Stimulated activated CD8-positive, alpha-beta memory T cell treated with anti-CD3 and anti-CD28 coated beads, Interleukin-7, amount 100 ng/mL, for 4 hours (primary cell): ENCODE measurements at regions not wholly inside any gene's neighbourhood (a gene's known extent, or its start where the extent isn't known, plus 50 kb on each side); places are given as distances from the start of the nearest gene placed in this dataset.
"Not testable (repeated sequence)": the region's sequence is repeated elsewhere in the genome, so short reads cannot be mapped to it uniquely, and the experiment has no call there.

Source experiments
- DNase-seq, 2 donors: peaks; one replicate each; pipeline ENCODE4 v3.0.0-alpha.2; 2020; ENCODE audit warnings: low read depth in 2 of 2

- no peak for DNase-seq
These were observed 56.0 kb upstream of the FAM174A start for GRCh38 chr5:100479079-100479688.

DNA sequence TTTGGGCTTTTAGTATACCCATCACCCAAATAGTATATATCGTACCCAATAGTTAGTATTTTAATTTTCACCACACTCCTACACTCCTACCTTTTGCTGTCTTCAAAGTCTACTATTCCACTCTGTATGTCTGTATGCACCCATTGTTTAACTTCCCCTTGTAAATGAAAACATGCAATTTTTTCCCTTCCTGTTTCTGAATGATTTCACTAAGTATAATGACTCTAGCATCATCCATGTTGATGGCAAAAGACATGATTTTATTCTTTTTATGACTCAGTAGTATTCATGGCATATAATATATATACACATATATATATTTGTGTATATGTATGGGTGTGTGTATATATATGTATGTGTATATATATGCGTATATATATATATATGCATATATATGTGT is 63.1 kb upstream of the FAM174A start:
- DNase-seq = no peak

DNA sequence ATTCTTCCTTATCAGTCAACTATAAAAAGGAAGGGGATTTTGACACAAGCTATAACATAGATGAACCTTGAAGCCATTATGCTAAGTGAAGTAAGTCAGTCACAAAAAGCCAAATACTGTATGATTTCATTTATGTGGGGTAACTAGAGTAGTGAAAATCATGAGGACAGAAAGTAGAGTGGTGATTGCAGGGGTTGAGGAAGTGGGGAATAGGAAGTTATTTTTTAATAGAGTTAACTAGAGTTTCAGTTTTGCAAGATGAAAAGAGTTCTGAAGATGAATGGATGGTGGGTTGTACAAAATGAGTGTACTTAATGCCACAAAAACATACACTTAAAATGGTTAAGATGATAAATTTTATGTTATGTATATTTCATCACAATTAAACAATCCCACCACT is 65.4 kb upstream of the FAM174A start:
- no peak for DNase-seq

DNA sequence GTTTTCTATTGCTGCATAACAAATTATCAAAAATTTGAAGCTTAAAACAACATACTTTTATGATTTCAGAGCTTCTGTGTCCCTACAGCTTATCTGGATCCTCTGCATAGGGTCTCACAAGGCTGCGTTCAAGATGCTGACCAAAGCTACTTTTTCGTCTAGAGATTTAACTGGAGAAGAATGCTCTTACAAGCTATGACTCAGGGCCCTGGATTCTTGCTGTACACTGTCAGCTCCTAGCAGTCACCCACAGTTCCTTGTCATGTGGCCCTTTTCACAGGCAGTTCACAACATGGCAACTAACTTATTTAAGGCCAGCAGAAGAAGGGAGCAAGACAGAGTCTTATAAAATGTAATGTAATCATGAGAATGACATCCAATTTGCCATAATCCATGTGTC is 70.8 kb upstream of the FAM174A start:
- DNase-seq = no peak

DNA sequence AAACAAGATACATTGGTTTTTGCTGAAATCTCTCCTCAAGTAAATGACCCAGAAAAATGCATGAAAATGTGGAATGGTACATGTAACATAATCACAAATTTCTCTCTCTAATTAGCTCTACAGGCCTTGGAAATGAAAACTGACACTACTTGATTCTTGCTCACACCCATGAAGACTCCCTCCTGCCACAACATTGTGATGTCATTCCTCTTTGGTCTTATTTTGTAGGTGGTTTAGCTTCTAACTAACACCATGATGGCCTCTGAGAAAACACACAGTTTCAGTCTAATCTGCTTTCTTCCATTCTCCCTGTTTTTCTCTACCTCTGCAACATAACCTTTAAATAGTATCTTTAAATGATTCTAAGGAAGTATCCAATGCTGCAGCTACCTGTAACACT is 78.6 kb upstream of the FAM174A start:
- DNase-seq = no peak

GRCh38 chr5:100452126-100452525 is 83.0 kb upstream of the FAM174A start:
- DNase-seq = no peak

DNA sequence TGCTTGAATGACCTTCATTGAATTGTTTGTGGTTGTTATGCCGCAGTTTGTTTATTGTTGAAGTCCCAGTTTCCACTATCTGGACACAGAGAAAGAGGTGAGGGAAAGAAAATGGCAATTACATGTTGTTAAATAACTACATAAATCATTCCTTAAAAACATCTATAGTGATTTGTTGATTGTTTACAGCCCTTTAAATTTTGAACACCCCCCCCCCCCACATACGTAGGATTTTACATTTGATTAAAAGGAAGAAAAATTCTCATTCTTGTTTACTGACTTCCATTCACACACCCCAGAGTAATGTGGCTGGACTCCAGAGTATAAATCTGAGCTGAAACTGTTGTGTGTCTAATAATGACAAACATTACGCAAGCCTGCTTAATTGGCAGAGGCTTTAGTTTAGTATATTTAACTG is 87.1 kb upstream of the FAM174A start:
- no peak for DNase-seq

- no peak for DNase-seq
These were observed 88.2 kb upstream of the FAM174A start for GRCh38 chr5:100446879-100447430.

- DNase-seq = no peak
These were observed 90.2 kb upstream of the FAM174A start for GRCh38 chr5:100444961-100445360.

DNA sequence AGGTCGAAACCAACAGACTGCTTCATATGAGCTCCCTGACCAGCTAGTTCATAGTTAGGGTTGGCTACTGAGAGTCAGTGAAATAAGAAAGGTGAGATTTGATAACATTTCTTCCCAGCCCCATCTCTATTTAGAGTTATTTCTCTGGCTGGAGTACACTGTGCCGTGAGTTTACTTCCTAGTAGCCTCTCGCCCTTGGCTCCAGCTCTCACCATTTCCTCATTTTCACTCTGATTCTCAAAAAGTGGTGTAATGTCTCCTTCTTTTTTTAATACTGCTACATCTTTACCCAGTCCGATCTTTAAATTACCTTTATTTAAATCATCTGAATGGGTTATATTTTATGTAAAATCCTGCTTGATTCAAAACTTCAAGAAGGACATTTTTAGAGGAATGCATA is 100.4 kb upstream of the FAM174A start:
- DNase-seq = no peak

DNA sequence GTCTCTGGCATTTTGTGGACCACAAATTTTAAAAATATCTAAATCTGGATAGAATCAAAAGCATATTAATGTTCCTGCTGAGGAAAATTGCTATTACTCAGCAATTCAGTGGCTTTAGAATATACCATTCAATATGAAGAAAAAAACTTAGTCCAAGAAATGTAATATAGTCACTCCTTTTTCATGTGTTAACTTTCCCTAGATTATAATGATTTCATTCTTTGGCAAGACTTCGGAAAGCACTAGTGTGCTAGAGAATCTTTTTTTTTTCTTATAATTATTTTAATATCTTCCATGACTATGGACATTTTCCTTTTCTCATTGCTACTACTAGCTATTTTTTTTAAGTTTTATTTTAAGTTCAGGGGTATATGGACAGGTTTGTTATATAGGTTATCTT is 102.4 kb upstream of the FAM174A start:
- DNase-seq = no peak

DNA sequence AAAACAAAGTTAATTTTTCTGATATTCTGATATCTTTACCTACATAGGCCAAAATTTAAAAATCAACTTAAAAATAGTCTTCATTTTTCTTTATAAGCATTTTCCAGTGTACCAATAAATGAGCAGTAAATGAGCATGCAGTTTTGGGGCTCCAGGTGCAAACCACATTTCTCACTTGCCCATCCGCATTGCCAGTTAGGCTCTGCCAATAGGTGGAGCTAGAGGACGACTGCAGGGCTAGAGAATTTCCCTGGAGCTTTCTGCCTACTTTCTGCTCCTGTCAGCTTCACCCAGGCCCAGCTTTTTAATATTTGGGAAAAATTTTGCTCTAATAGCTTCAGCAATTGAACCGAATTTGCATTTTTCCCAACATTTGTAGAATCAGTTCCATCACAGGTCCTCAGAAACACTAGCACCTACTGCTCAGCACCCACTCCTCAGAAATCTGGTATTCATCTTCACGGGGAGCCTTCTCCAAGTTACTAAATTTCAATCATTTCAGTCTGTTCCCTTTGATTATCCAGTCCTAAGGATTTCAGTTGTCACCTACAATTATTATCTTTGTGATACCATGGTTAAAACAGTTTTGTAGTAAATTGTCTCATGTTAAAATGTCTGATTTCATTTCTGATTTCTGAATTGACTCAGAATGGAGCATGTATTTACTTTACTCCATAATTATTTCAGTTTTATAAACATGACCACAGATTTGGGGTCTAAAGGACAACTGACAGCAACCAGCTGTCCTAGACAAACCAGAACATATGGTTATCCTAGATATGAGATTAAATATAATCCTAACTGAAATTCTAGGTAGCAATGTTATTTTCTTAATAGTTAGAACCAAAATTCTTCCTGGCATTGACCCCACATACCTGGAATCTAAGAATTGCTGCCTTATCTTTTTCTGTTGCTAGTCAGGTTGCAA is 104.6 kb upstream of the FAM174A start:
- peak; percentile 0 to 11 for DNase-seq

GRCh38 chr5:100424787-100425186 is 110.4 kb upstream of the FAM174A start:
- no peak for DNase-seq

- no peak for DNase-seq
These were observed 111.2 kb upstream of the FAM174A start for GRCh38 chr5:100424017-100424416.

GRCh38 chr5:100423330-100423729 is 111.8 kb upstream of the FAM174A start:
- DNase-seq = no peak

DNA sequence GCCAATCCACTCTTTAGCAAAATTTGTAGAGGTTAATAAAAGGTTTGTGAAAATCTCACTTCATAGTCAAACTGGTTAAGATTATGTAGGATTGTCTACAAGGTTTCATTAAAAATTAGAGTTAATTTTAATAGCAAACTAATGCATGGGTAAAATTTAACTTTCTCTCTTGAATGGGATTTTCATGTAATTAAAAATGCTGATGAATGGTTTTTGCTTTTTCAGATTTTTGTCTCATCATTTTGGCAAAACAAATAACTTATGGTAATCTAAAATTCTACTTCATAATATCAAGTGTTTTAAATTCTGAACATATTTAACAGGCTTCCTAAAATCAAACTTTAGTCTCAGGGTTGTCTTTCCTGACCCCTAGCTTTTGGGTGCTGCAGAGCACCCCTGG is 113.8 kb upstream of the FAM174A start:
- no peak for DNase-seq

GRCh38 chr5:100418231-100418630 is 116.9 kb upstream of the FAM174A start:
- DNase-seq = no peak

DNA sequence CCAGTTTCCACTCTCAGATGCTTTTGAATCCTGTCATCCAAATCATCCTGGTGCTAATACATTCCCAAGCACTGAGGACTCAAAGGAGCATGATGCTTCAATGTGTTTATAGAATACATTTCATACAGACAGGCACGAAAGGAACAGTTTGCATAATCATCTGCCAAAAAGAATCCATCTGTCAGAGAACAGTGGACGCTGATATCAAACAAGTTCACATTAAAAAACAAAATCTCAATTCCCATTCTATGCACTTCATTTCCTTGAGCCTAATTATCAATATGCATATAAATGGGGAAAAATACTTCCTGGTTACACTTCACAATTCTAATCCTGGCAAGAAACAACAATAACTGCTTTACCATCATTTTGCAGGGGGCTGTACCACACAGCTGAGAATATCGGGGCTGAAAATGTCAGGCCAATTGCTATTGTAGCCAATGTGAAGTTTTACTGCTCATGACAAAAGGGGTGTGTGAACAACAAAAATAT is 125.5 kb upstream of the FAM174A start:
- no peak for DNase-seq

DNA sequence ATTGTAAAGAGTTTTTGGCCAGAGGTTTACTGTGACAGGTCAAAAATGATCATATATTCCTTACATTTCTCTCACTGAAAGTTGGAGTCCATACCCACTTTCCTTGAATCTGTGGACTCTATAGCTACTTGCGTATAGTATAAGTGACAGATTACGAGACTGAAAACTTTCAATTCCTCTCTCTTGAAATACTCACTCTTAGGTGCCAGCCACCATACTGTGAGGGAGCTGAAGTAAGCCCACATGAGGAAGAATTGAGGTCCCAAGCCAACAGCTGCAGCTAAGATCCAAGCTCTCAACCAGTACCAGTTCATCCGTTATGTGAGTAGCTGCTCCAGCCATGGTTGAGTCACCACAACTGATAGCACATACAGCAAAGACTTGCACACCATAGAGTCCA is 128.1 kb upstream of the FAM174A start:
- no peak for DNase-seq

DNA sequence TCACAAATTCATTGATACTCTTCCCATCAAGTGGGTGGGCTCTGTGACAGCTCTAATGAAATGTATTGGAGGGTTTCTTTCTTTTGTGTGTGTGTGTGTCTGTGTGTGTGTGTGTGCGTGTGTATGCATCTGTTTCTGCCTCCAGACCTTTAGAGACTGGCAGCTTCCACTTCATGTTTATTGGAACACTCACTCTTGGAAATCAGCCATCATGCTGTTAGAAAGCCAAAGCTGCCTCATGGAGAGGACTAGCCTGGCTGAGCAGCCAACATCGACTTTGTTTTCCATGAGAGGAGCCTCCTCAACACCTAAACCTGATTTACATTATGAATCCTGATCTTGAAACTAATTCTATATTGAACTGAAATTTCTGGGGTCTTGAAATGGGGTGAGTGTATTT is 128.5 kb upstream of the FAM174A start:
- no peak for DNase-seq

DNA sequence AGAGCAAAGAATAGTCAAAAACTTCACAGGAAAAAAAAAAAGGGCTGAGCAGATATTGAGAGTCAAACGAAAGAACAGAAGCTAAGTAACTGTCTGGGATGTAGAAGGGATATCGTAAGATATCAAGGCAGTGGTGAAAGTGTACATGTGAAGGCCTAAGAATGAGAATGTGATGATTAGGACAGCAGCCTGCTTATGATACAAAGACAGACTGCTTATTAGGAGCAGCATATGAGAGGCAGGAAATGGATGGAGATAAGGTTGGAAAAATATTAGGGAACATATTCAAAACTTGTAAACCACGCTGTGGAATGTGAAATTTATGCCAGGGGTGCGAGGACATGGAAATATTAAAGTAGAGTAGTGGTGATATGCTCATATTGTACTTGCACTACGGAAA is 133.1 kb upstream of the FAM174A start:
- DNase-seq = no peak

GRCh38 chr5:100401149-100401548 is 134.0 kb upstream of the FAM174A start:
- DNase-seq = no peak

DNA sequence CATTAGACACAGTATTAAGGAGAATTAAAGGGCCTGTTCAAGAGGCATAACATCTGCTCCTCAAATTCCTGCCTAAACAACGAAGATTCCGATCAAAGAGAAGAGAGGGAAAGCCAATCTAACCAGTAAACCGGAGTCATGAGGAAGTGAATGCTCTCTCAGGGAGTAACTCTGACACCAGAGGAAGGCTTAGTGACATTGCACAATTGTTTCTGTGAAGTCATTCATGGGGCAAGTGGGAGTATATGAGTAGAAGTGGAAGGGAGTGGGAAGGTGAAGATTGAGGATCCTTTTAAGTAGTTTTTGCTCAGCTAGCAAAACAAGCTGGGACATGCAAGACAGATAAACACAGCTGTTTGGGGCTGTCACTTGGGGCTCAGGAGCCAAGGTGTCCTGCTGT is 136.4 kb upstream of the FAM174A start:
- not testable (repeated sequence) for DNase-seq
